GM12892 (cell line): ENCODE measurements at regions not wholly inside any gene's neighbourhood (a gene's known extent, or its start where the extent isn't known, plus 50 kb on each side); places are given as distances from the start of the nearest gene placed in this dataset.

Source experiments
- DNase-seq: peaks from one replicate; pipeline ENCODE4 v3.0.0; 2011; ENCODE audit not compliant: insufficient read length
- FAIRE-seq: peaks from 2 replicates; lab custom pipeline; 2011; peaks lifted over from hg19 to GRCh38; lab: Jason Lieb, UNC
- POLR2A ChIP-seq: IDR thresholded peaks from 2 replicates; pipeline ENCODE4 v1.6.1; 2011; ENCODE audit warnings: low read depth, low read length, control low read depth
- POLR2AphosphoS5 ChIP-seq: IDR thresholded peaks from 2 replicates; pipeline ENCODE4 v1.6.1; 2011; ENCODE audit warnings: low read depth, low read length, control low read depth
- TAF1 ChIP-seq: IDR thresholded peaks from 2 replicates; pipeline ENCODE4 v1.6.1; 2011; ENCODE audit warnings: low read depth, mild to moderate bottlenecking, control low read depth, low read length, borderline replicate concordance

DNA sequence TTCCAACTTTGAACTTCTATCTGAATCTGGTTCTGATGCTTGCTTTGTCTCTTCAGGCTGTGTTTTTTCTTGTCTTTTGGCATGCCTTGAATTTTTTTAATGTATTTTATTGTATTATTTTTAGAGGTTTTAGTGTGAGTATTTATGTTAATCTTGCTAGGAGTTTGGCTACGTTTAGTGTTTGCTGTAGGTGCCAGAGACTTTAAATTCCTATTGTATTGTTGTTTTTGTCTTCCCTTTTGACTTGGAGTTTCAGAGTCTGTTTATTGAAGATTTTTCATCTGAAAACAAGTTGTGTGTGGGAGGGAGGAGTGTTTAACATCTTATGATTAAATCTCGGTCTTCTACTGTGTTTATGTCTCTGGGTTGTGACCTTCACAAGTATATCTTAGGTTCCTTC lies 956.8 kb downstream of the TLE1 start:
- DNase-seq (no peak), FAIRE-seq (no peak)
- TF ChIP-seq POLR2AphosphoS5: no peak
- TF ChIP-seq TAF1: no peak
- TF ChIP-seq POLR2A: no peak

DNA sequence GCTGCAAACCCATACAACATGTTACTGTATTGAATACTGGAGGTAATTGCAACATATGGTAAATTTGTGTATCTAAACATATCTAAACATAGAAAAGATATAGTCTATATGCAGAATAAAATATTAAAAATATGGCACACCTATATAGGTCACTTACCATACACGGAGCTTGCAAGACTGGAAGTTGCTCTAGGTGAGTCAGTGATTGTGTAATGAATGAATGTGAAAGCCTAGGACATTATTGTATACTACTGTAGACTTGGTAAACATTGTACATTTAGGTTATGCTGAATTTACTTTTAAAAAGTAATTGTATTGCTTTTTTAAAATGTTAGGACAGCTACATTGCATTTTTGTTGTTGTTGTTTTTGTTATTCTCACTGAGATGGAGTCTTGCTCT lies 968.8 kb downstream of the TLE1 start:
- no peak for DNase-seq
- no peak for FAIRE-seq
- TF ChIP-seq POLR2AphosphoS5 (no peak), POLR2A (no peak), TAF1 (no peak)

DNA sequence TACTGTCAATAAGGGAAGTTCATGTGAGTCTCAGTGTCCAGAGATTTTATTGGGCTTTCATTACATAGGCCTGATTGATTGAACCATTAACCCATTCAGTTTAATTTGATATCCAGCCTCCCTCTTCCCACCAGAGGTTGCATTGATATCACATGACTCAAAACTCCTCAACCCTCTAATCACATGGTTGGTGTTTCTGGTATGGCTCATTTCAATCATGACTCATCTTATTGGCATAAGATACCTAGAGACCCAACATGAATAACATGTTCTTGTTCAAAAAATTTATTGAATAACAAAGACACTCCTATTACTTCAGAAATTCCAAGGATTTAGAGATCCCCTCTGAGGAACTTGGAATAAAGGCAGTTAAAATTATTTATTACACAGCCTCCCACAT lies 982.2 kb downstream of the TLE1 start:
- no peak for FAIRE-seq
- no peak for DNase-seq
- no peak for TF ChIP-seq POLR2AphosphoS5
- TF ChIP-seq TAF1: no peak
- TF ChIP-seq POLR2A: no peak

DNA sequence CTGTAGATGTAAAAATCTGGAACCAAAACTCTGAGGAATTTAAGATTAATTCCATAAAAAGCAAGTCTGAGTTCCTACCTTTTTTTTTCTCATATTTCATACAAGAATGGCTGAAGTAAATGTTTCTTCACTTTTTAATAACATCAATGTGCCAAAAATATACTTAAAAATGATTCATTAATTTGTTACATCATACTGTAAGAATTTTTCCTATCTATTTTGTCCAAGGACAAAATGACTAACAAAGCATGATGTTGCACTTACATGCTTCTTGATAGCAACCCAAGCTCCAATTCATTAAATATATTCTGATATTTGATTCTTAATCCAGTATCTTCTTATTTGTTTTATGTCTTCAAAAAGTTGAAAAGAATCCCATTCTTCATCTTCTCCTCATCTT lies 988.3 kb downstream of the TLE1 start:
- FAIRE-seq (no peak), DNase-seq (no peak)
- no peak for TF ChIP-seq POLR2A
- TF ChIP-seq TAF1: no peak
- no peak for TF ChIP-seq POLR2AphosphoS5

DNA sequence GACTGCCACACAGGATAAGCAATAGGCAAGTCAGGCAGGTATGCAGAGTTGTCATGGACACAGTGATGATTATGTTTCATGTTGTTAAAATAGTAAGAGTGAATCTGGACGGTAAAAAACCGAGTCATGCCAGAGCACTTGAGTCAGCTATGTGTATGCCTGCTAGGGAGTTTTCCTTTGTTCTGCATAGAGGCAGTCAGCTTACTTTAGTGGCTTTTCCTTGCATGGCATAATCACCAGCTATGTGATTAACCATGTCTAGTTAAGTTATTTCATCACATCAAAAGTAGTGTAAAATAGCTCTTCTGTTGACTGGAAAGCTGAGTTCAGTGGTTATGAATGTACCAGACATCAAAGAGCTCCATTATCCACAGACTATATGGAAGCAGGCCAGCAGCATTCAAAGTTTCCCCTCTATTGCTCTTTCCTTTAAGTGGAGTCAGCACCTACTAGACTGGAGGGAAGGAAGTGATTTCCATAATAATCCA lies 989.8 kb downstream of the TLE1 start:
- DNase-seq: no peak
- TF ChIP-seq POLR2AphosphoS5 (no peak), TAF1 (no peak), POLR2A (no peak)
- FAIRE-seq: no peak

DNA sequence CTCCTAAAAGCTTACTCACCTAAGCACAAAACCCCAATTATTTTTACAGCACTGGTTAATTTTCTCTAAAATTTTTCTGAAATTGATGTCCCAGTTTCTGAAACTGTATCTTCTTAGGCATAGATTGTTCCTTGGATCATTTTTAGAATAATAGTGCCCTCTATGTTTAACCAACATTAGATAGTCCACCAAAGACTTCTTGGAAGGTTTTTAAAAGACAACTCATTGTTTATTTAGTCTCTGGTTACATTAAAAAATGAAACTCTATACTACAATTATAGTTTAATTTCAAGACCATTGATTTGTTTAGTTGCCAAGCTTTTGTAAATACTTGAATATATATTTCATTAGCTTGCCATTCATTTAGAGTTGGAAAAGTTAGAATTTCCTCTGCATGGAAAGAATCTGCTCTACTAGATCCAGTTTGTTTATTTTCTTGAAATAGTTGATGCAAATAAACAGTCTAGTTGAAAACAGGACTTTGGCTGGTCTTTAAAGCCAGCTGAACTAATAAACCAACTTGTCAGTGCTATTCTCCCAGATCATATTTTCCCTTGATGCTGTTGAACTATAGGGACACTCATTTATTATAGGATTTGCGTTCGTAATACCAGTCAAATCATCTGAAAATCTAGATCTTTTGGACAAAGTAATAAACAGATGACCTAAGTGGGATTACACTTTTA lies 990.5 kb downstream of the TLE1 start:
- FAIRE-seq: no peak
- TF ChIP-seq POLR2AphosphoS5 (no peak), POLR2A (no peak), TAF1 (no peak)

DNA sequence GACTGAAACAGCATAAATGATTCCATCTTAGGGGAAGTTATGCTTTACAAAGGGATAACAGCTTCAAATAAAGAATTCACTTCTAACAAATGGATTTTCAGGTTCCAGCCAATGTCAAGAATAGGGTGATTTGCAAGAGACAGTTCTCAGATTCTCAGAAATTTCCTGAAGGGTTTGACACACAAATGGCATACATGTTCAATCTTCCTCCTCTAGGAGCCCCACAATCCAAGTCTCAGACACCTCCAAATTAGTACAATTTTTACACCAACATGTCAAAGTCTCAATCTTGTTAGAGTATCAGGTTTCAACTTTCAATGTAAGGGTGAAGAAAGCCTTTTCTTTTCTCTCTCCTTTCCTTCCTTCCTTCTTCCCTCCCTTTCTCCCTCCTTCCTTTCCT lies 996.6 kb downstream of the TLE1 start:
- DNase-seq (no peak), FAIRE-seq (no peak)

More for the DNA sequence above, 990.5 kb downstream of the TLE1 start:
- no peak for DNase-seq

DNA sequence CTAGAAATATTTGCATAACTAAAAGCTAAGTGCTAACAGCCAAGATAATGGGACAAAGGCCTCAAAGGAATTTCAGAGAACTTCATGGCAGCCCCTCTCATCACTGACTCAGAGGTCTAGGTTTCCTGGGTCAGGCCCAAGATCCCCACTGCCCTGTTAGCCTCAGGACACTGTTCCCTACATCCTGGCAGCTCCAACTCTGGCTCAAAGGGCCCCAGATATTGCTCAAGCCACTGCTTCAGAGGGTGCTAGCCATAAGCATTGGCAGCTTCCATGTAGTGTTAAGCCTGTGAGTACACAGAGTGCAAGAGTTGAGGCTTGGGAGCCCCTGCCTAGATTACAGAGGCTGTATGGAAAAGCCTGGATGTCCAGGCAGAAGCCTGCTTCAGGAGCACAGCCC lies 998.1 kb downstream of the TLE1 start:
- no peak for TF ChIP-seq POLR2A
- TF ChIP-seq TAF1: no peak
- no peak for TF ChIP-seq POLR2AphosphoS5
- FAIRE-seq: no peak
- DNase-seq: no peak

More for the DNA sequence above, 996.6 kb downstream of the TLE1 start:
- TF ChIP-seq POLR2AphosphoS5 (no peak), POLR2A (no peak)

DNA sequence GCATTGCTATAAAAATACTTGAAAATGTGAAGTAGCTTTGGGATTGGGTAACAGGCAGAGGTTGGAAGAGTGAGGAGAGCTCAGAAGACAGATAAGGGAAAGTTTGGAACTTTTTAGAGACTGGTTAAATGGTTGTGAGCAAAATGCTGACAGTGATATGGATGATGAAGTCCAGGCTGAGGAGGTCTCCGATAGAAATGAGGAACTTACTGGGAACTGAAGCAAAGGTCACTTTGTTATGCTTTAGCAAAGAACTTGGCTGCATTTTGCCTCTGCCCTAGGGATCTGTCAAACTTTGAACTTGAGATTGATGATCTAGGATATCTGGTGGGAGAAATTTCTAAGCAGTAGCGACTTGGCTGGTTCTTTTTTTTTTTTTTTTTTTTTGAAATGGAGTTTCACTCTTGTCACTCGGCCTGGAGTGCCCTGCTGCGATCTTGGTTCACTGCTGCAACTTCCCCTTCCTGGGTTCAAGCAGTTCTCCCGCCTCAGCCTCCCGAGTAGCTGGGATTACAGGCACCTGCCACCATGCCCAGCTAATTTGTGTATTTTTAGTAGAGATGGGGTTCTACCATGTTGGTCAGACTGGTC lies 998.9 kb downstream of the TLE1 start:
- no peak for FAIRE-seq
- TF ChIP-seq POLR2AphosphoS5 (no peak), POLR2A (no peak), TAF1 (no peak)
- no peak for DNase-seq

DNA sequence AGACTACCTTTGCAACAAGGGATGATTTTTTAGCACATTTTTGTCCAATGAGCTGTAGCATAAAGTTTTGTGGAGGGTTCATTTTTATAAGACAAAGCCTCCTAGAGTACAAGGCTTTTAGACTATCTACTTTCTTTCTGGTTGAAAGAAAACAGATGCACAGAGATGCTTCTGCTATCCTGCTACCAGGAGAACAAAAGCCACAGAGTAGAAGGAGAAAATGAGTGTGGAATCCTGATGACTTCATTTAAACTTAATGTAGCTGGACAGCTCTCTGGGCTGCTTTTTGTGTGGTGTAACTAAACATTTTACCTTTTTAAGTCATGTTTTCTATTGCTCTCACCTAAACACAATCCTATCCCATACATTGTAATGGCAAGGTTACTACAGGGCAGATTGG lies 1009.4 kb downstream of the TLE1 start:
- TF ChIP-seq POLR2AphosphoS5 (no peak), POLR2A (no peak)
- DNase-seq (no peak), FAIRE-seq (no peak)

DNA sequence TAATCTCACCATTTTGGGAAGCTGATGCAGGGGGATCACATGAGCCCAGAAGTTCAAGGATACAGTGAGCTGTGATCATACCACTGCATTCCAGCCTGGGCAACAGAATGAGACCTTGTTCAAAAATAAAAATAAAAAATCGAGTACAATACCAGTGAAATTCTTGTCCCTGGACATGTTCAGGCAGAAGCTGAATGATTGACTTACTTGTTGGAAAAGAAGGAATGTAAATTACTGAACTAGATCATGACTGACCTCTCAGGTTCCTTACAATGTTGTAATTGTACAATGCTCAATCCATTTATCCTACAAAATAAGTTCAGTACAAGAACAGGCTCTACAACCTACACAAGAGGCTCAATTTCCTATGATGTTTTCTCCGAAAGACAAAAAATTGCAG lies 1010.4 kb downstream of the TLE1 start:
- no peak for FAIRE-seq
- no peak for DNase-seq
- TF ChIP-seq TAF1 (no peak), POLR2A (no peak), POLR2AphosphoS5 (no peak)

DNA sequence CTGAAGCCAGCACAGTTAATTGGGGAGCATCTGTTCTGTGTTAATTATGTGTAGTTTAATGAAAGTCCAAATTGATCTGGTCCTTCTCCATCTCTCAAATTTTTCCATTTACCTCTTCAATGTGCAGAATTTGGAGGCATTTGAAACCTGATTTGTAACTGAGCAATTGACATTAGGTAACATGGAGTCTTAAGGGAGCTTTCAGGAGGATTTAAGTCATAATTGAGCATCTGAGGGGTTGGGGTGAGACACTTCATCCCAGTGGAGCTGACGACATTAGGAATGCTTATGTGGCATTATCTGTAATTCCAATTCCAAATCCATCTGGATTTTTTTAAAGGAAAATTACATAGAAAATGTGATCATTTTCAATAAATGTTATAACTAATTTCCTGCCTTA lies 1015.9 kb downstream of the TLE1 start:
- FAIRE-seq (no peak), DNase-seq (no peak)
- TF ChIP-seq POLR2A: no peak
- no peak for TF ChIP-seq TAF1
- no peak for TF ChIP-seq POLR2AphosphoS5

DNA sequence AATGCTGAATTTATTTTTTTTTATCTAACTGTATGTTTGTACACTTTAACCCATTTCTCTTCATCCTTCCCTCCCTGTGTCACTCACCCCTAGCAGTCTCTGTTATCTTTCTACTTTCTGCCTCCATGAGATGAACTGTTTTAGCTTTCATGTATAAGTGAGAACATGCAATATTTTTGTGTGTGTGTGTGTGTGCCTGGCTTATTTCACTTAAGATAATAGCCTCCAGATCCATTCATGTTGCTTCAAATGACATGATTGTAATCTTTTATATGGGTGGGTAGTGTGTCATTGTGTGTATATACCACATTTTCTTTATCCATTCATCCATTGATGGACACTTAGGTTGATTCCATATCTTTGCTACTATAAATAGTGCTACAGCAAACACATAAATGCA lies 1023.9 kb downstream of the TLE1 start:
- TF ChIP-seq POLR2AphosphoS5 (no peak), TAF1 (no peak), POLR2A (no peak)
- no peak for DNase-seq
- no peak for FAIRE-seq
